Peyer's patch (tissue), 4 donors: ENCODE measurements at regions not wholly inside any gene's neighbourhood (a gene's known extent, or its start where the extent isn't known, plus 50 kb on each side); places are given as distances from the start of the nearest gene placed in this dataset.

Source experiments
- DNase-seq, 3 donors: peaks; one replicate each; pipeline ENCODE4 v3.0.0-alpha.2; 2017 to 2019
- H3K27ac ChIP-seq, 4 donors: fragments of 200-600 bp; sonication (generic); one replicate each; pipeline ENCODE4 v1.5.1; 2016 to 2019
- H3K27me3 ChIP-seq, 2 donors: fragments of 200-600 bp; sonication (generic); one replicate each; pipeline ENCODE4 v1.5.1; 2019
- H3K36me3 ChIP-seq, 3 donors: fragments of 200-600 bp; sonication (generic); one replicate each; pipeline ENCODE4 v1.5.1; 2016 to 2019
- H3K4me1 ChIP-seq, 4 donors: fragments of 200-600 bp; sonication (generic); one replicate each; pipeline ENCODE4 v1.5.1; 2016 to 2019
- H3K4me3 ChIP-seq, 4 donors: fragments of 200-600 bp; sonication (generic); 1 replicate in 3 of 4; 2 replicates in 1 of 4; pipeline ENCODE4 v1.5.1; 2016 to 2019; ENCODE audit warnings: mild to moderate bottlenecking in 1 of 4
- H3K9me3 ChIP-seq, 4 donors: fragments of 200-600 bp; sonication (generic); one replicate each; pipeline ENCODE4 v1.5.1; 2016 to 2019; ENCODE audit warnings: mild to moderate bottlenecking in 1 of 4
- CTCF ChIP-seq, 6 experiments: fragments of 450-650 bp in 4 of 6; fragments of 200-600 bp in 2 of 6; sonication (generic) in 1 of 6; IDR thresholded peaks; one replicate each; pipeline ENCODE4 v1.5.1; 2017 to 2019; ENCODE audit warnings: antibody characterized with exemption in 6 of 6, mild to moderate bottlenecking in 3 of 6, moderate library complexity in 1 of 6
- POLR2A ChIP-seq, 2 donors: fragments of 450-650 bp; IDR thresholded peaks; one replicate each; pipeline ENCODE4 v1.5.1; 2017; ENCODE audit warnings: antibody characterized with exemption in 2 of 2, mild to moderate bottlenecking in 2 of 2, moderate library complexity in 2 of 2

- H3K27me3 ChIP-seq = no peaks in the 10 kb centered on the region
- H3K36me3 ChIP-seq = no peaks in the 10 kb centered on the region
- no peak overlapping the region for H3K27ac ChIP-seq
- no peaks in the 10 kb centered on the region for H3K4me1 ChIP-seq
- DNase-seq = no peak
- no peak overlapping the region for H3K4me3 ChIP-seq
- no peak for TF ChIP-seq CTCF (IDR thresholded peaks at IDR 0.05)
- TF ChIP-seq POLR2A (IDR thresholded peaks at IDR 0.05) = no peak
- no peaks in the 10 kb centered on the region for H3K9me3 ChIP-seq
Measured at GRCh38 chr1:72678683-72679082, 396.3 kb upstream of the NEGR1 start.

DNA sequence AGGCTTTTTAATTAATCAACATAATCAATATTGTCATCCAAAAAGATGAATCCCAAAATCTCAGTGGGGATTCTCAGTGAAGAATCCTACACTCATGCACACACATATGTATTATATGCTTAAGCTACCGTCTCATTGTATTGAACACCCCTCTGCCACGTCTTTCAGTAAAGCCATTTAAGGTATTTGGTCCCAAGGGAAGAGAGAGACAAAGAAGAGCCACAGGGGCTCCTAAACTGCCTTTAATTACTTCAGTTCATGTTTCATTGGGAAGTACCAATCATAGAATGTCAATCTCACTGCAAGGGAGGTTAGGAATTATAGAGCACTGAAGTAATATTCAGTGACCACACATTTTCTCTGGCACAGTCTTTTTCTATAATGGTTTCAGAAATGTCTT, 388.6 kb upstream of the NEGR1 start:
- TF ChIP-seq CTCF (IDR thresholded peaks at IDR 0.05) (no peak), POLR2A (IDR thresholded peaks at IDR 0.05) (no peak)
- Histone ChIP-seq H3K4me3 (no peak overlapping the region), H3K9me3 (no peaks in the 10 kb centered on the region), H3K36me3 (no peaks in the 10 kb centered on the region), H3K27me3 (no peaks in the 10 kb centered on the region), H3K4me1 (no peaks in the 10 kb centered on the region), H3K27ac (no peak overlapping the region)
- no peak for DNase-seq

- no peaks in the 10 kb centered on the region for H3K36me3 ChIP-seq
- TF ChIP-seq POLR2A (IDR thresholded peaks at IDR 0.05) (no peak), CTCF (IDR thresholded peaks at IDR 0.05) (no peak)
- DNase-seq = no peak
- H3K27me3 ChIP-seq = no peaks in the 10 kb centered on the region
- H3K27ac ChIP-seq = no peak overlapping the region
- no peaks in the 10 kb centered on the region for H3K9me3 ChIP-seq
- H3K4me1 ChIP-seq = no peaks in the 10 kb centered on the region
- H3K4me3 ChIP-seq = no peak overlapping the region
Measured at GRCh38 chr1:72662918-72663317, 380.6 kb upstream of the NEGR1 start.

DNA sequence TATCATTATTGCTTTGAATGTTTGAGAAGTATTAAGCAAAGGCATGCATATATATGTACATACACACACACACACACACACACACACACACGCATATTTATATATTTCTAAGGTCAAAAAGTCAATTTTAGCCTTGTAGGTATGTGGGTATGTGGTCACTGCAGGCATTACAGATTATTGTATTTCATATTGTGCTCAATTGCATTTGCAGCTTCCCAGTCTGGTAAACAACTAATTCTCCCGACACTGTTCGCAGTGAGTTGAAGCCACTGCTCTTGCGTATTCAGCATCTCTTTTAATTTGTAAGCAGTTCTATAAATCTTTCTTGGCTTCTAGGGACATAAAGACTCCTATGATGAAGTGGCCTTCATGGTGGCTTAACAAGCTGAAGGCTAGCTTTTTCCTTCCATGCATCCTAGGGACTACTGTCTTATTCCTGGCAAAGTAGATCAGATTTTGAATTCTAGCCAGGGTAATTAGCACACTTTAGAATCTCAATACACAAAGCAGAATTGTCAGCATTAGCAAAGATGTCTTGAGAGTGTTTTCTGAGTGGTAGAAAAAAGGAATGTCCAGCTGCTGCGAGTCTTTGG, 368.6 kb upstream of the NEGR1 start:
- Histone ChIP-seq H3K27ac (no peak overlapping the region), H3K4me3 (no peak overlapping the region), H3K9me3 (no peaks in the 10 kb centered on the region), H3K27me3 (no peaks in the 10 kb centered on the region), H3K36me3 (no peaks in the 10 kb centered on the region), H3K4me1 (no peaks in the 10 kb centered on the region)
- TF ChIP-seq CTCF (IDR thresholded peaks at IDR 0.05) (no peak), POLR2A (IDR thresholded peaks at IDR 0.05) (no peak)
- DNase-seq = no peak

- H3K4me1 ChIP-seq = no peaks in the 10 kb centered on the region
- TF ChIP-seq POLR2A (IDR thresholded peaks at IDR 0.05) = no peak
- TF ChIP-seq CTCF (IDR thresholded peaks at IDR 0.05) = no peak
Measured at GRCh38 chr1:72649991-72650390, 367.7 kb upstream of the NEGR1 start.

More at GRCh38 chr1:72649991-72650390, 367.7 kb upstream of the NEGR1 start:
- Histone ChIP-seq H3K4me3 (no peak overlapping the region), H3K27me3 (no peaks in the 10 kb centered on the region), H3K27ac (no peak overlapping the region), H3K36me3 (no peaks in the 10 kb centered on the region), H3K9me3 (no peaks in the 10 kb centered on the region)
- no peak for DNase-seq
